ENCODE measurements at regions not wholly inside any gene's neighbourhood (a gene's known extent, or its start where the extent isn't known, plus 50 kb on each side); places are given as distances from the start of the nearest gene placed in this dataset.

GRCh38 chr1:222454782-222455181 is 93.1 kb downstream of the HHIPL2 start:
- ChIA-PET POLR2A (interaction anchor here (0.9 kb wide), 2 partner anchors 711 to 977 kb away, joined by 3 read pairs; no protein-coding TSS in a partner anchor), CTCF (interaction anchor here (0.6 to 2.0 kb wide), 24 partner anchors 10 to 1296 kb away, joined by 3 to 10 read pairs (median 4); partner anchors contain the start of gene TAF1A)
- no peak for TF ChIP-seq ELF4 (IDR thresholded peaks at IDR 0.05)
- TF ChIP-seq FOXK2 (IDR thresholded peaks at IDR 0.05): no peak
- no peak for TF ChIP-seq FOXM1 (IDR thresholded peaks at IDR 0.05; ENCODE audit: borderline replicate concordance)
- TF ChIP-seq L3MBTL2 (conservative IDR thresholded peaks at IDR 0.05): no peak
- TF ChIP-seq, protein P1, sequence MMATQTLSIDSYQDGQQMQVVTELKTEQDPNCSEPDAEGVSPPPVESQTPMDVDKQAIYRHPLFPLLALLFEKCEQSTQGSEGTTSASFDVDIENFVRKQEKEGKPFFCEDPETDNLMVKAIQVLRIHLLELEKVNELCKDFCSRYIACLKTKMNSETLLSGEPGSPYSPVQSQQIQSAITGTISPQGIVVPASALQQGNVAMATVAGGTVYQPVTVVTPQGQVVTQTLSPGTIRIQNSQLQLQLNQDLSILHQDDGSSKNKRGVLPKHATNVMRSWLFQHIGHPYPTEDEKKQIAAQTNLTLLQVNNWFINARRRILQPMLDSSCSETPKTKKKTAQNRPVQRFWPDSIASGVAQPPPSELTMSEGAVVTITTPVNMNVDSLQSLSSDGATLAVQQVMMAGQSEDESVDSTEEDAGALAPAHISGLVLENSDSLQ (IDR thresholded peaks at IDR 0.05): no peak
- TF ChIP-seq NFRKB (IDR thresholded peaks at IDR 0.05): no peak
- TF ChIP-seq SP1 (IDR thresholded peaks at IDR 0.05): no peak
- TF ChIP-seq ZNF384 (IDR thresholded peaks at IDR 0.05): no peak
- no peak for TF ChIP-seq BHLHE40 (IDR thresholded peaks at IDR 0.05; ENCODE audit: borderline replicate concordance)
- no peak for TF ChIP-seq ARNT (IDR thresholded peaks at IDR 0.05)
- TF ChIP-seq LEF1 (IDR thresholded peaks at IDR 0.05; ENCODE audit: borderline replicate concordance): no peak
- no peak for TF ChIP-seq FOXA1 (IDR thresholded peaks at IDR 0.05)
- no peak for TF ChIP-seq SUZ12 (IDR thresholded peaks at IDR 0.05)
- TF ChIP-seq TARDBP (IDR thresholded peaks at IDR 0.05): no peak
- no peak for TF ChIP-seq HDGF (IDR thresholded peaks at IDR 0.05; ENCODE audit: borderline replicate concordance)
- no peak for TF ChIP-seq CTBP1 (IDR thresholded peaks at IDR 0.05; ENCODE audit: borderline replicate concordance)
- no peak for DNase-seq (ENCODE audit: extremely low spot score)

GRCh38 chr1:222454186-222454585 is 93.7 kb downstream of the HHIPL2 start:
- DNase-seq (ENCODE audit: extremely low spot score): no peak
- ChIA-PET POLR2A (interaction anchor here (0.9 kb wide), 1 partner anchor 976 kb away, joined by 3 read pairs; no protein-coding TSS in a partner anchor), CTCF (interaction anchor here (0.6 to 1.8 kb wide), 10 partner anchors 11 to 1142 kb away, joined by 3 to 9 read pairs (median 4); no protein-coding TSS in a partner anchor)
- TF ChIP-seq FOXK2 (IDR thresholded peaks at IDR 0.05) (no peak), BHLHE40 (IDR thresholded peaks at IDR 0.05; ENCODE audit: borderline replicate concordance) (no peak), CTBP1 (IDR thresholded peaks at IDR 0.05; ENCODE audit: borderline replicate concordance) (no peak), FOXA1 (IDR thresholded peaks at IDR 0.05) (no peak), NFRKB (IDR thresholded peaks at IDR 0.05) (no peak), ARNT (IDR thresholded peaks at IDR 0.05) (no peak)

- CTCF ChIA-PET: interaction anchor here (0.8 to 0.9 kb wide), 2 partner anchors 27 to 1188 kb away, joined by 3 read pairs; no protein-coding TSS in a partner anchor
- TF ChIP-seq HDGF (IDR thresholded peaks at IDR 0.05; ENCODE audit: borderline replicate concordance) (no peak), ARNT (IDR thresholded peaks at IDR 0.05) (no peak), L3MBTL2 (conservative IDR thresholded peaks at IDR 0.05) (no peak), TARDBP (IDR thresholded peaks at IDR 0.05) (no peak), FOXM1 (IDR thresholded peaks at IDR 0.05; ENCODE audit: borderline replicate concordance) (no peak), ELF4 (IDR thresholded peaks at IDR 0.05) (no peak), FOXA1 (IDR thresholded peaks at IDR 0.05) (no peak), SP1 (IDR thresholded peaks at IDR 0.05) (no peak), CTBP1 (IDR thresholded peaks at IDR 0.05; ENCODE audit: borderline replicate concordance) (no peak), ZNF384 (IDR thresholded peaks at IDR 0.05) (no peak), FOXK2 (IDR thresholded peaks at IDR 0.05) (no peak), BHLHE40 (IDR thresholded peaks at IDR 0.05; ENCODE audit: borderline replicate concordance) (no peak), NFRKB (IDR thresholded peaks at IDR 0.05) (no peak)
- TF ChIP-seq, protein P1 (IDR thresholded peaks at IDR 0.05): no peak
- no peak for DNase-seq (ENCODE audit: extremely low spot score)
- POLR2A ChIA-PET: no interaction called here
These were observed 95.9 kb downstream of the HHIPL2 start for GRCh38 chr1:222452031-222452430.

DNA sequence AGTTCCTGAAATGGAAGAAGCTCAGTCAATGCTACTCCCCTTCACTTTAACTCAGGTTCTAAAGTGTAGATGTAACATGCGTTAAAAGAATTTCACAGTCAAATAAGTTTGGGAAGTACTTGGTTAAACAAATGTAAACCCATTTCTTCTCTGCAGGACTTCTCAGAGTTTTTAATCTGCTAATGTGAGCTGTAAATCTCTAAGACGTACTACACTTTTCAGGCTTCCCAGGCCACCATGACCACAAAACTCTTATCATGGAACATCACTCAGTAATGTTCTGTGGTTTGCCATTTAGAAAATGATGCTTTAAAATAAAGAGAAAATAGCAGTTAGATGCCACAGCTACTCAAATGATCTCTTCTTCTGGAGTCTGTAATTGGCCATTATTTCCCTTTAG is 104.3 kb downstream of the HHIPL2 start:
- ChIA-PET POLR2A (no interaction called here), CTCF (interaction anchor here (0.6 to 2.0 kb wide), 2 partner anchors 11 to 966 kb away, joined by 5 to 9 read pairs; no protein-coding TSS in a partner anchor)
- TF ChIP-seq ZNF384 (IDR thresholded peaks at IDR 0.05) (no peak), ARNT (IDR thresholded peaks at IDR 0.05) (no peak), ELF4 (IDR thresholded peaks at IDR 0.05) (no peak), FOXA1 (IDR thresholded peaks at IDR 0.05) (no peak), CTBP1 (IDR thresholded peaks at IDR 0.05; ENCODE audit: borderline replicate concordance) (no peak), SUZ12 (IDR thresholded peaks at IDR 0.05) (no peak), HDGF (IDR thresholded peaks at IDR 0.05; ENCODE audit: borderline replicate concordance) (no peak), LEF1 (IDR thresholded peaks at IDR 0.05; ENCODE audit: borderline replicate concordance) (no peak), BHLHE40 (IDR thresholded peaks at IDR 0.05; ENCODE audit: borderline replicate concordance) (no peak), FOXK2 (IDR thresholded peaks at IDR 0.05) (no peak), FOXM1 (IDR thresholded peaks at IDR 0.05; ENCODE audit: borderline replicate concordance) (no peak), NFRKB (IDR thresholded peaks at IDR 0.05) (no peak), TARDBP (IDR thresholded peaks at IDR 0.05) (no peak), SP1 (IDR thresholded peaks at IDR 0.05) (no peak), L3MBTL2 (conservative IDR thresholded peaks at IDR 0.05) (no peak)
- DNase-seq (ENCODE audit: extremely low spot score): no peak

GRCh38 chr1:222441066-222441465 is 106.8 kb downstream of the HHIPL2 start:
- TF ChIP-seq FOXK2 (IDR thresholded peaks at IDR 0.05): no peak
- TF ChIP-seq FOXM1 (IDR thresholded peaks at IDR 0.05; ENCODE audit: borderline replicate concordance): no peak
- POLR2A ChIA-PET: no interaction called here
- DNase-seq (ENCODE audit: extremely low spot score): no peak
- CTCF ChIA-PET: interaction anchor here (1.3 kb wide), 1 partner anchor 14 kb away, joined by 10 read pairs; no protein-coding TSS in a partner anchor

- DNase-seq (ENCODE audit: extremely low spot score): no peak
- ChIA-PET CTCF (interaction anchor here (0.9 kb wide), 1 partner anchor 27 kb away, joined by 3 read pairs; no protein-coding TSS in a partner anchor), POLR2A (no interaction called here)
- TF ChIP-seq LEF1 (IDR thresholded peaks at IDR 0.05; ENCODE audit: borderline replicate concordance): no peak
- no peak for TF ChIP-seq ELF4 (IDR thresholded peaks at IDR 0.05)
- TF ChIP-seq BHLHE40 (IDR thresholded peaks at IDR 0.05; ENCODE audit: borderline replicate concordance): no peak
- TF ChIP-seq CTBP1 (IDR thresholded peaks at IDR 0.05; ENCODE audit: borderline replicate concordance): no peak
- no peak for TF ChIP-seq NFRKB (IDR thresholded peaks at IDR 0.05)
- TF ChIP-seq L3MBTL2 (conservative IDR thresholded peaks at IDR 0.05): no peak
- TF ChIP-seq FOXM1 (IDR thresholded peaks at IDR 0.05; ENCODE audit: borderline replicate concordance): no peak
- no peak for TF ChIP-seq ARNT (IDR thresholded peaks at IDR 0.05)
- no peak for TF ChIP-seq ZNF384 (IDR thresholded peaks at IDR 0.05)
- no peak for TF ChIP-seq SUZ12 (IDR thresholded peaks at IDR 0.05)
- TF ChIP-seq FOXK2 (IDR thresholded peaks at IDR 0.05): no peak
- no peak for TF ChIP-seq TARDBP (IDR thresholded peaks at IDR 0.05)
- no peak for TF ChIP-seq FOXA1 (IDR thresholded peaks at IDR 0.05)
- TF ChIP-seq HDGF (IDR thresholded peaks at IDR 0.05; ENCODE audit: borderline replicate concordance): no peak
These were observed 123.1 kb downstream of the HHIPL2 start for GRCh38 chr1:222424826-222425225.
